ENCODE measurements at regions not wholly inside any gene's neighbourhood (a gene's known extent, or its start where the extent isn't known, plus 50 kb on each side); places are given as distances from the start of the nearest gene placed in this dataset.

DNA sequence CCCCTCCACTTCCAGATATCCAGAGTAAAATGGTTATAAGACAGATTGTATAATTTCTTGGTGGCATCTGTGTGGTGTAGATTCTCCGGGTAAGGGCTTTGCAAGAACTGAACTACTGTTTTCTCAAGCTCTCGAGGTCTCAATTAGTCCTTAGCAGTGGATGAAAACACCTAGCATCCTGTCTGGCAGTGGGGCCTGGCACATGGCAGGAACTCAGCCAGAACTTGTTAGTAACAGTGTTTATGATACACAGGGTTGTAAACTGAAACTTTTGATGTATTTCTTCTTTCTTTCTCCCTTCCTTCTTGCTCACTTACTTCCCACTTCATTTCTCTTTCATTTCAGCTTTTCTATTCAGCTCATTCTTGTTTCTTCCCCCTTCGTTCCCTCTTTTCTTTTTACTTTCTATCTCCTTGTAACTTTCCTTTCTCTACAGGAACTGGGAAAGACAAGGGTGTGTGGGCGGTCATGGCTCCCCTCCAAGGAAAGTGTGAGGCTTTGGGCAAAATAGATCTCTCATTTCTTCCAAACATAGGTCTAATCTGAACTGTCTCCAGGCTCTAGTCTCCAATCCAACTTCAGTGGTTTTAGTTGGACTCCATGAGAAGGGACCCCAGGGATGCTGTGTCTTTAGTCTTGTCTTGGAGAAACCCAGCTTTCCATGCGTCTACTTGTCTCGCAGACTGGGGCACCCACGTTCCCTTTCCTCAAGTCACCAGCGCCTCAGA is 159.7 kb downstream of the PAH start:
- Histone ChIP-seq H3K9me3 (no peaks in the 10 kb centered on the region), H3K27me3 (no peaks in the 10 kb centered on the region), H3K36me3 (no peaks in the 10 kb centered on the region), H3K4me1 (peaks cover 0 to 19% (median 6%) of the 10 kb centered on the region in 4 donors), H3K4me3 (no peak overlapping the region), H3K27ac (replicated peaks in 1 of 4) (peak overlapping the region in 2 of 4 donors; percentile 38 to 48)
- DNase-seq (ENCODE audit: extremely low spot score), result no peak
- TF ChIP-seq POLR2A (IDR thresholded peaks at IDR 0.05; ENCODE audit: low read depth) (no peak), CTCF (IDR thresholded peaks at IDR 0.05) (no peak), POLR2AphosphoS5 (IDR thresholded peaks at IDR 0.05) (no peak), EP300 (IDR thresholded peaks at IDR 0.05) (no peak)
- 67% methylated on average over 8 of the region's 8 CpGs for WGBS
- intact Hi-C loops (cut with DNase I), result no loop called here

DNA sequence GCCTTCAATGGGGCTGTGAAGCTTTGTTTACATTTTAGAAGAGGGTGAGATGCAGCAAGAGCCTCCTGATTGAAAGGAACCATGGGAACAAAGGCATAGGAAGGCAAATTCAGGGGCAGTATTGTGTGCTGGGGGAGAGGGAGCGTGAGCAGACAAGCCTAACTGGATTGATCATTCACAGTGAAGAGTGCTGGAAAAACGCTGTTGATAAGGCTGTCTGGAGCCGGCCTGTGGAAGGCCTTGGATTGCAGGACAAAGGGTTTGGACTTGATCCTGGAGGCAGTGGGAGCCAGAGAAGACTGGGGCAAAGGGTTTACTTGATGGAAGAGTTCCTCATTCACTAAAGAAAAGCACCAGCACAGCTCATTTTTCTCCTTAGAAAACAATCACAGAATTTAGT is 160.5 kb downstream of the PAH start:
- DNase-seq (ENCODE audit: extremely low spot score), result no peak
- intact Hi-C loops (cut with DNase I), result no loop called here
- peak overlapping the region in 3 of 4 donors; percentile 15 to 48 (median 38) for H3K27ac ChIP-seq (replicated peaks in 1 of 4)

GRCh38 chr12:102755266-102755665 is 161.8 kb downstream of the PAH start:
- no peak overlapping the region for H3K27ac ChIP-seq (replicated peaks in 1 of 4)
- WGBS, result 84% methylated on average over 3 of the region's 3 CpGs
- no peak for TF ChIP-seq CTCF (IDR thresholded peaks at IDR 0.05)
- no peak for TF ChIP-seq POLR2A (IDR thresholded peaks at IDR 0.05; ENCODE audit: low read depth)
- TF ChIP-seq POLR2AphosphoS5 (IDR thresholded peaks at IDR 0.05), result no peak
- TF ChIP-seq EP300 (IDR thresholded peaks at IDR 0.05), result no peak
- intact Hi-C loops (cut with DNase I), result no loop called here
- DNase-seq (ENCODE audit: extremely low spot score), result no peak
- no peaks in the 10 kb centered on the region for H3K27me3 ChIP-seq
- no peaks in the 10 kb centered on the region for H3K36me3 ChIP-seq
- H3K9me3 ChIP-seq, result no peaks in the 10 kb centered on the region
- H3K4me3 ChIP-seq, result no peak overlapping the region
- peaks cover 0 to 19% (median 6%) of the 10 kb centered on the region in 4 donors for H3K4me1 ChIP-seq

More for the DNA sequence above, 160.5 kb downstream of the PAH start:
- TF ChIP-seq POLR2A (IDR thresholded peaks at IDR 0.05; ENCODE audit: low read depth), result no peak
- no peak for TF ChIP-seq POLR2AphosphoS5 (IDR thresholded peaks at IDR 0.05)
- WGBS, result 64% methylated on average over 3 of the region's 3 CpGs
- Histone ChIP-seq H3K4me1 (peaks cover 0 to 19% (median 6%) of the 10 kb centered on the region in 4 donors), H3K9me3 (no peaks in the 10 kb centered on the region), H3K36me3 (no peaks in the 10 kb centered on the region), H3K4me3 (no peak overlapping the region), H3K27me3 (no peaks in the 10 kb centered on the region)

DNA sequence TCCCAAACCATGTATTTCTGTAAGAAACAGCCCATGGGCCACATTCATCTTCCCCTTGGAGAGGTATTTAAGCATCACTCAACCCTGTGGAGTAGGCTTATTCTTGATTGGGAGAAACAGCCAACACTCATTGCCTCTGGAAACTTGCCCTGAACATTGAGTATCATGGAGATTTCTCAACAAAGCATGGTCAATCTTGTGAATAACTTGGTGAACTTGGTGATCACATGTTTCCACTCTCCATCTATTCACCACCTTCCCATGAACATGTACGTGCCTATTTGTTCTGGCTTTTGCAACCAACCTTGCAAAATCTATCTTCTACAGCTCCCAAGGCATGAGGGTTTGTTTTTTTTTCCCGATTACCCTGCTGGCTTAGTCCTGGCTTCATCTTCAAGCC is 163.2 kb downstream of the PAH start:
- TF ChIP-seq POLR2AphosphoS5 (IDR thresholded peaks at IDR 0.05) (peak in 1 of 2 donors; percentile 31), POLR2A (IDR thresholded peaks at IDR 0.05; ENCODE audit: low read depth) (no peak)
- no peak overlapping the region for H3K4me3 ChIP-seq
- intact Hi-C loops (cut with DNase I), result no loop called here
- no peaks in the 10 kb centered on the region for H3K9me3 ChIP-seq
- no peak overlapping the region for H3K27ac ChIP-seq (replicated peaks in 1 of 4)
- DNase-seq (ENCODE audit: extremely low spot score), result no peak
- H3K27me3 ChIP-seq, result no peaks in the 10 kb centered on the region
- H3K36me3 ChIP-seq, result no peaks in the 10 kb centered on the region
- H3K4me1 ChIP-seq, result peaks cover 0 to 19% (median 6%) of the 10 kb centered on the region in 4 donors
- WGBS, result 72% methylated on average over 2 of the region's 2 CpGs

DNA sequence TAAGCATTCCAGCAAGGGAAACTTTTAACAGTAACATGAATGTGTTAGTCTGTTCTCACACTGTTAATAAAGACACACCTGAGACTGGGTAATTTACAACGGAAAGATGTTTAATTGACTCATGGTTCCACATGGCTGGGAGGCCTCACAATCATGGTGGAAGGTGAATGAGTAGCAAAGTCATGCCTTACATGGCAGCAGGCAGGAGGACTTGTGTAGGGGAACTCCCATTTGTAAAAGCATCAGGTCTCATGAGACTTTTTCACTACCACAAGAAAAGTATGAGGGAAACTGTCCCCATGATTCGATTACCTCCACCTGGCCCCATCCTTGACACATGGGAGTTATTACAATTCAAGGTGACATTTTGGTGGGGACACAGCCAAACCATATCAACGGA is 168.3 kb downstream of the PAH start:
- intact Hi-C loops (cut with DNase I), result no loop called here
- 75% methylated on average over 3 of the region's 3 CpGs for WGBS
- Histone ChIP-seq H3K27me3 (no peaks in the 10 kb centered on the region), H3K4me1 (no peaks in the 10 kb centered on the region), H3K36me3 (no peaks in the 10 kb centered on the region), H3K9me3 (no peaks in the 10 kb centered on the region), H3K27ac (replicated peaks in 1 of 4) (no peak overlapping the region), H3K4me3 (no peak overlapping the region)
- TF ChIP-seq EP300 (IDR thresholded peaks at IDR 0.05) (no peak), POLR2A (IDR thresholded peaks at IDR 0.05; ENCODE audit: low read depth) (no peak), CTCF (IDR thresholded peaks at IDR 0.05) (no peak), POLR2AphosphoS5 (IDR thresholded peaks at IDR 0.05) (no peak)
- no peak for DNase-seq (ENCODE audit: extremely low spot score)
